GM12874 (cell line): ENCODE measurements at regions not wholly inside any gene's neighbourhood (a gene's known extent, or its start where the extent isn't known, plus 50 kb on each side); places are given as distances from the start of the nearest gene placed in this dataset.

ENCODE experiments used
- CTCF ChIP-seq: IDR thresholded peaks from 2 replicates; pipeline ENCODE4 v1.5.1; 2011; ENCODE audit warnings: low read depth, mild to moderate bottlenecking, control low read depth, low read length, moderate library complexity; ENCODE audit not compliant: insufficient read depth

DNA sequence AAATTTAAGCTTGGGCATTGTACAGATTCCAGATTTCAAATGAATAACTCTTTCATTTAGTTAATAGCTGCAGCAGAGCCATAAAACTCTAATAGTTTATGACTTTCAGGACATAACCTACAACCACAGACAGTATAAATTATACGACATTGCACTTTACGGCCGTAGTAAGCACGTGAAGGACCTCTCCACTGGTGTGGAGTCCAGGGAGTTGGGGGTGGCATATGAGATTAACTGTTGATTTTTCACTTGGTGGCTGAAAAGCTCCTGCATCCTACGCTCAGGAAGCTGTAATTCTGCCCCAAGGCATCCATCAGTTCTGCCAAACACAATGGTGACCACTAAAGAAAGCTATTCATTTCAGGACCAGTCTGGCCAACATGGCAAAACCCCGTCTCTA is 376.2 kb downstream of the SOX11 start:
- no peak for TF ChIP-seq CTCF

- TF ChIP-seq CTCF = no peak
Measured at GRCh38 chr2:6069381-6069780, 377.2 kb downstream of the SOX11 start.

DNA sequence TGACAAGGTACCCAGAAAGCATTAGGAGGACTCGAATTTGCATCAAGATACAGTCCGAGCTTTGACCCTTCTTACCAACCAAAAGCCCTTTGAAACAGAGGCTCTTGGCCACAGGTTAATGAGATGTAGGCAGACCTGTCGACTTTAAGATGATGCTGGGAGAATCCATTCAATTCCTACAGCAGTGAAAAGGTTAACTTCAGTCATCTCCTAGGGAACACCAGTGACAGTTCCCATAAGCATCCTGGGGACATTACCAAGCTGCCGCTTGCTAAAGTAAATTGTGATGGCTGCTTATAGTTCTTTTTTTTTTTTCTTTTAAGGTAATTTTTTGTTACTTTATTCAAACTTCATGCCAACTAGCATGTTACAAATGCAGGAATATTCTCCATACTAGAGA is 379.3 kb downstream of the SOX11 start:
- TF ChIP-seq CTCF = no peak

DNA sequence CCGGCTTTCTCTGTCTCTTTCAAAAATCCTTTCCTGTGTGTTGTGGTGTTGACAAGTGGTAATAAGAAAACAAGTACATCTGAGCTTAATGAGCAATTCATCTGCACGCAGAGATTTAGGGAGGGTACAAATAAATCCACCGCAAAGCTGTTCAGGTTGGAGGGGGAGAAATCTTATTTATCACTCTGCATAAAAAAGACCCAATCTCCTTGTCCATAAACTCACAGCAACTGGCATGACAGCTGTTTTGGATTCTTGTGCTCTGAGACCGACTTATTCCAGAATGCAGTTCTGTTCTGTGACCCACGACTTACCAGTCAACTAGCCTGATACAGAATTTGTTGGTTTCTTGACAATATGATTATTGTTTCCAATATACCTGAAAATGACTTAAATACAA is 380.1 kb downstream of the SOX11 start:
- no peak for TF ChIP-seq CTCF

- TF ChIP-seq CTCF = no peak
Measured at GRCh38 chr2:6072768-6073167, 380.6 kb downstream of the SOX11 start.

DNA sequence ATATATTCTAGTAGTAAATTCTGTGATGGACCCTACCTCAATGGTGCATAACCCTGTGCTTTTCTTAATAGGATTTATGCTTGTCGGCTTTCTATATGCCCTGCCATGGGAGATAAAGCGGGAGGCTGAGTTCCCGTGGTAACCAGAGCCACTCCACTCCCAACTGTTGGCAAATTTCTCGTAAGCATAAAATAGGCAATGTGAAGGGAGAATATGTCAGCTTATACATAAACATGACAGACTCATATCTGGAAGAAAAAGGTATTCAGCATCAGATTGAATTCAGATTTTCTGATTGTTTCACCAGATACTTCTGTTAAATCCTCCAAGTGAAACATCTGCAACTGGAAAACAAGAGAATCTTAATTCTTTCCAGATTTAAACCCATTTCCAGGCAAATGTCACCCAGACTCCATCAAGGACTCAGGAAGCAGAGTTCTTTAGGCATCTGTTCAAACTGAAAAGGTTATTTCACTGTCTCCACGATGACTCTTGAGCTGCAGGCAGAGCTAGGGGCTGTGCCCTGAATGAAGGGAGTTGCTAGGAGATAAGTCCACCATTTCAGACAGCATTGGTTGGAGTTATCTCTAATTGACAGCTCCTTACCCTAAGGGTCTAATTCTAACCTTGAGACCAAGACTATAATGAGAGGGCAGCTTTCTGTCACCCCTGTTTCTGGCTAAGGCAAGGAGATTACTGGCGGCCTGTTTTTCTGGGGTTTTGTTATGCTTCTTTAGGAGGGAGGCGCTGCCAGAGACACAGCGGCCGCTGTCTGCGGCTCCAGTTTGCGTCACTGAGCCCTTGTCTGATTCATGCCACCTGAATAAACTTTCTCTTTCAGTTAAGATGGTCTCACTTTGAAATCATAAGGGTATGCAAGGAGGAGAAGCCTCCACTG is 381.3 kb downstream of the SOX11 start:
- TF ChIP-seq CTCF = no peak

DNA sequence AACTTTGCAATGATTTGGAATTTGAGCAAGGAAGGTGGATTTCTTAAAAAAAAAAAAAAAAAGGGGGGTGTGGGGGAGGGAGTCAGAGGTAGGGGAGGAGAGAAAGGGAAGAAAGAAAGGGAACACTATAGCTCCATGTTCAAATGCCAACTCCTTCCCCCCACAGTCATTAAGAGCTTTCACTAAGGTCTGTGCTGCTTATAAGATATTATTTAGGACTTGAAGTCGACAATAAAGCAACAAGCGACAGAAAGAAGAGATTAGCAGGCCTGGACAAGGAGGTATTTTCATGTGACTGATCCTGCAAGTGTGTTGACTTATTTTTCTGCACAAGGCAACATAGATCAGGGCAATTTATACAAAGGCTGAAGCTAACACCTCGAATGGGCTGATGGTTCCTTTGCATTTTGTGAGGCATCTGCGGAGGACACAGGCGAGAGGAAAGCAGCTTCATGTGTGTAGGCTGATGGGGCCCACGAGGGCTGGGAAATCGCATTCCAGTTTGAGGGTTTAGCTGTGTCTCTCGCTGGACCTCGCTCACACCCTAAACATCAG is 382.0 kb downstream of the SOX11 start:
- TF ChIP-seq CTCF = no peak
